Peyer's patch (tissue), 4 donors: ENCODE measurements at regions not wholly inside any gene's neighbourhood (a gene's known extent, or its start where the extent isn't known, plus 50 kb on each side); places are given as distances from the start of the nearest gene placed in this dataset.

ENCODE experiments used
- DNase-seq, 3 donors: peaks; one replicate each; pipeline ENCODE4 v3.0.0-alpha.2; 2017 to 2019
- H3K27ac ChIP-seq, 4 donors: fragments of 200-600 bp; sonication (generic); one replicate each; pipeline ENCODE4 v1.5.1; 2016 to 2019
- H3K27me3 ChIP-seq, 2 donors: fragments of 200-600 bp; sonication (generic); one replicate each; pipeline ENCODE4 v1.5.1; 2019
- H3K36me3 ChIP-seq, 3 donors: fragments of 200-600 bp; sonication (generic); one replicate each; pipeline ENCODE4 v1.5.1; 2016 to 2019
- H3K4me1 ChIP-seq, 4 donors: fragments of 200-600 bp; sonication (generic); one replicate each; pipeline ENCODE4 v1.5.1; 2016 to 2019
- H3K4me3 ChIP-seq, 4 donors: fragments of 200-600 bp; sonication (generic); 1 replicate in 3 of 4; 2 replicates in 1 of 4; pipeline ENCODE4 v1.5.1; 2016 to 2019; ENCODE audit warnings: mild to moderate bottlenecking in 1 of 4
- H3K9me3 ChIP-seq, 4 donors: fragments of 200-600 bp; sonication (generic); one replicate each; pipeline ENCODE4 v1.5.1; 2016 to 2019; ENCODE audit warnings: mild to moderate bottlenecking in 1 of 4
- CTCF ChIP-seq, 6 experiments: fragments of 450-650 bp in 4 of 6; fragments of 200-600 bp in 2 of 6; sonication (generic) in 1 of 6; IDR thresholded peaks; one replicate each; pipeline ENCODE4 v1.5.1; 2017 to 2019; ENCODE audit warnings: antibody characterized with exemption in 6 of 6, mild to moderate bottlenecking in 3 of 6, moderate library complexity in 1 of 6
- POLR2A ChIP-seq, 2 donors: fragments of 450-650 bp; IDR thresholded peaks; one replicate each; pipeline ENCODE4 v1.5.1; 2017; ENCODE audit warnings: antibody characterized with exemption in 2 of 2, mild to moderate bottlenecking in 2 of 2, moderate library complexity in 2 of 2

GRCh38 chr6:170134471-170135440 lies 156.1 kb downstream of the DLL1 start:
- no peaks in the 10 kb centered on the region for H3K9me3 ChIP-seq
- H3K27me3 ChIP-seq = no peaks in the 10 kb centered on the region
- DNase-seq = peak in 1 of 3 donors; percentile 30
- H3K4me1 ChIP-seq = peaks cover 0 to 3% (median 0%) of the 10 kb centered on the region in 4 donors
- H3K36me3 ChIP-seq = no peaks in the 10 kb centered on the region
- TF ChIP-seq POLR2A (IDR thresholded peaks at IDR 0.05) (no peak), CTCF (IDR thresholded peaks at IDR 0.05) (no peak)
- H3K4me3 ChIP-seq = no peak overlapping the region
- no peak overlapping the region for H3K27ac ChIP-seq

- H3K27ac ChIP-seq = no peak overlapping the region
- TF ChIP-seq CTCF (IDR thresholded peaks at IDR 0.05) (no peak), POLR2A (IDR thresholded peaks at IDR 0.05) (no peak)
- no peaks in the 10 kb centered on the region for H3K27me3 ChIP-seq
- H3K4me3 ChIP-seq = no peak overlapping the region
- DNase-seq = peak in 1 of 3 donors; percentile 21
- no peaks in the 10 kb centered on the region for H3K36me3 ChIP-seq
- H3K9me3 ChIP-seq = no peaks in the 10 kb centered on the region
- H3K4me1 ChIP-seq = peaks cover 0 to 5% (median 0%) of the 10 kb centered on the region in 4 donors
Measured at GRCh38 chr6:170134031-170134470, 156.8 kb downstream of the DLL1 start.

GRCh38 chr6:170132561-170132991 lies 158.3 kb downstream of the DLL1 start:
- Histone ChIP-seq H3K36me3 (no peaks in the 10 kb centered on the region), H3K4me3 (no peak overlapping the region), H3K4me1 (peaks cover 0 to 5% (median 0%) of the 10 kb centered on the region in 4 donors), H3K27me3 (no peaks in the 10 kb centered on the region), H3K27ac (no peak overlapping the region), H3K9me3 (no peaks in the 10 kb centered on the region)
- peak in 1 of 3 donors; percentile 21 for DNase-seq
- no peak for TF ChIP-seq CTCF (IDR thresholded peaks at IDR 0.05)
- no peak for TF ChIP-seq POLR2A (IDR thresholded peaks at IDR 0.05)

- Histone ChIP-seq H3K4me1 (peaks cover 0 to 5% (median 0%) of the 10 kb centered on the region in 4 donors), H3K27me3 (no peaks in the 10 kb centered on the region), H3K27ac (no peak overlapping the region), H3K36me3 (no peaks in the 10 kb centered on the region), H3K4me3 (no peak overlapping the region), H3K9me3 (no peaks in the 10 kb centered on the region)
- DNase-seq = peak in 1 of 3 donors; percentile 38
- TF ChIP-seq CTCF (IDR thresholded peaks at IDR 0.05) (no peak), POLR2A (IDR thresholded peaks at IDR 0.05) (no peak)
Measured at GRCh38 chr6:170132011-170132521, 158.8 kb downstream of the DLL1 start.

GRCh38 chr6:170131351-170131750 lies 159.5 kb downstream of the DLL1 start:
- Histone ChIP-seq H3K9me3 (no peaks in the 10 kb centered on the region), H3K4me1 (peaks cover 0 to 5% (median 0%) of the 10 kb centered on the region in 4 donors), H3K36me3 (no peaks in the 10 kb centered on the region), H3K4me3 (no peak overlapping the region), H3K27ac (no peak overlapping the region), H3K27me3 (no peaks in the 10 kb centered on the region)
- TF ChIP-seq CTCF (IDR thresholded peaks at IDR 0.05) (no peak), POLR2A (IDR thresholded peaks at IDR 0.05) (no peak)
- DNase-seq = peak in 2 of 3 donors; percentile 26 to 39
